ENCODE measurements at regions not wholly inside any gene's neighbourhood (a gene's known extent, or its start where the extent isn't known, plus 50 kb on each side); places are given as distances from the start of the nearest gene placed in this dataset.

DNA sequence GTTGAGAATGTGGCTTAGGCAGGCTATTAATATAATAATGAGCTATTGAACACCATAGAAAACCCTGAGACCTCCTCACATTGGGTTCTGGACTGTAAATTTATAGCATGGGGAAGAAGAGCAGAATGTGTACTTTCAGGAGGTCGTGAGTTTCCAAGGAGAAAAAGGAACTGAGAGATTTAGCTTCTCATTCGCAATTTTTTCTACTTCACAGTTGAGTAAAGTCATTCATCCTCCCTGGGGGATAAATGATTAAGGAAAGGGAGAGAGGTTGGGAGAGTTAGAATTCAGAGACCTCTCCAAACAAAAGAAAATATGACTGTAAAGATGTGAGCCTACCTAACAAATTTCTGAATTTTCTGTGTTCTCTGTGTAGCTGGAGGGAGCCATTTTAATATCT is 205.8 kb upstream of the CYRIA start:
- Histone ChIP-seq H3K27ac (ENCODE audit: low read length) (no peak overlapping the region), H4K20me1 (ENCODE audit: insufficient read depth, low read length) (no peaks in the 10 kb centered on the region), H3K4me1 (ENCODE audit: low read length) (peaks cover 14% of the 10 kb centered on the region), H3K36me3 (replicated peaks; ENCODE audit: low read depth, low read length) (no peaks in the 10 kb centered on the region), H3K4me3 (ENCODE audit: low read length) (no peak overlapping the region), H2AFZ (ENCODE audit: low read depth, low read length) (no peak overlapping the region), H3K4me2 (ENCODE audit: low read length) (peak overlapping the region; percentile 25), H3K9ac (ENCODE audit: low read length) (no peak overlapping the region), H3K9me3 (ENCODE audit: insufficient read depth, low read length) (no peaks in the 10 kb centered on the region), H3K27me3 (ENCODE audit: low read depth, low read length) (peaks cover 4% of the 10 kb centered on the region; the same call in 1 of the 2 replicates), H3K79me2 (ENCODE audit: low read length) (no peaks in the 10 kb centered on the region)
- TF ChIP-seq EZH2phosphoT487 (IDR thresholded peaks at IDR 0.05; ENCODE audit: low read depth): no peak
- TF ChIP-seq, protein P1, sequence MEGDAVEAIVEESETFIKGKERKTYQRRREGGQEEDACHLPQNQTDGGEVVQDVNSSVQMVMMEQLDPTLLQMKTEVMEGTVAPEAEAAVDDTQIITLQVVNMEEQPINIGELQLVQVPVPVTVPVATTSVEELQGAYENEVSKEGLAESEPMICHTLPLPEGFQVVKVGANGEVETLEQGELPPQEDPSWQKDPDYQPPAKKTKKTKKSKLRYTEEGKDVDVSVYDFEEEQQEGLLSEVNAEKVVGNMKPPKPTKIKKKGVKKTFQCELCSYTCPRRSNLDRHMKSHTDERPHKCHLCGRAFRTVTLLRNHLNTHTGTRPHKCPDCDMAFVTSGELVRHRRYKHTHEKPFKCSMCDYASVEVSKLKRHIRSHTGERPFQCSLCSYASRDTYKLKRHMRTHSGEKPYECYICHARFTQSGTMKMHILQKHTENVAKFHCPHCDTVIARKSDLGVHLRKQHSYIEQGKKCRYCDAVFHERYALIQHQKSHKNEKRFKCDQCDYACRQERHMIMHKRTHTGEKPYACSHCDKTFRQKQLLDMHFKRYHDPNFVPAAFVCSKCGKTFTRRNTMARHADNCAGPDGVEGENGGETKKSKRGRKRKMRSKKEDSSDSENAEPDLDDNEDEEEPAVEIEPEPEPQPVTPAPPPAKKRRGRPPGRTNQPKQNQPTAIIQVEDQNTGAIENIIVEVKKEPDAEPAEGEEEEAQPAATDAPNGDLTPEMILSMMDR (IDR thresholded peaks at IDR 0.05; ENCODE audit: low read depth, low read length): no peak

DNA sequence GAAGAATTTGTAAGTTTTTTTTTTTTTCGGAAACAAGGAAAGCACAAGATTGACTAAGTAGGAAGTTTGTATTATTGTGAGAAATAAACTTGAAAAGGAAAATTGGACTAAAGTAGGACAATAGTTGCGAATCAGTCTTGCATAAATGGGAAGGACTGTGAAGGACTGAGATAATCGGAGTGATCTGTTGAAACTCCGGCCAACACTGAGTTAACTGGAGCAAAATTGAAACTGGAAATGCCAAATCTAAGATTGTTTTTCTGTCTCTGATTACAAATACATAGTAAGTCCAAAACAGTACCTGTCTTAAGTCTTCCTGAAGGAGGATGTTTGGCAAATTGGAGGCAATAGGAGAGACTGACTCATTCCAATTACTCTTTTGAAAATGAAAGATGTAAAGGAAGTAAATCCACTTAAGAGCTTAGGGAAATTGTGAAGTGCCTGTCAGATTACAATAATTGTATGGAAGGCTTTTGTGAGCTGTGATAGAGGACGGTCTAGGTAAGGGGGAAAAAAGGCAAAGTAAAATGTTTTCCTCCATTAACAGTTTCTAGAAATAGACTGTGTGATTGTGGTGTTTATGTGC is 204.9 kb upstream of the CYRIA start:
- no peak overlapping the region for H3K4me2 ChIP-seq (ENCODE audit: low read length)
- H3K27ac ChIP-seq (ENCODE audit: low read length): no peak overlapping the region
- no peaks in the 10 kb centered on the region for H4K20me1 ChIP-seq (ENCODE audit: insufficient read depth, low read length)
- TF ChIP-seq, protein P1 (IDR thresholded peaks at IDR 0.05; ENCODE audit: low read depth, low read length): no peak
- no peak for TF ChIP-seq EZH2phosphoT487 (IDR thresholded peaks at IDR 0.05; ENCODE audit: low read depth)
- H3K36me3 ChIP-seq (replicated peaks; ENCODE audit: low read depth, low read length): no peaks in the 10 kb centered on the region
- no peak overlapping the region for H2AFZ ChIP-seq (ENCODE audit: low read depth, low read length)
- H3K4me3 ChIP-seq (ENCODE audit: low read length): no peak overlapping the region
- no peak overlapping the region for H3K9ac ChIP-seq (ENCODE audit: low read length)
- no peaks in the 10 kb centered on the region for H3K9me3 ChIP-seq (ENCODE audit: insufficient read depth, low read length)
- H3K79me2 ChIP-seq (ENCODE audit: low read length): no peaks in the 10 kb centered on the region
- peaks cover 14% of the 10 kb centered on the region for H3K4me1 ChIP-seq (ENCODE audit: low read length)
- peaks cover 4% of the 10 kb centered on the region; the same call in 1 of the 2 replicates for H3K27me3 ChIP-seq (ENCODE audit: low read depth, low read length)

DNA sequence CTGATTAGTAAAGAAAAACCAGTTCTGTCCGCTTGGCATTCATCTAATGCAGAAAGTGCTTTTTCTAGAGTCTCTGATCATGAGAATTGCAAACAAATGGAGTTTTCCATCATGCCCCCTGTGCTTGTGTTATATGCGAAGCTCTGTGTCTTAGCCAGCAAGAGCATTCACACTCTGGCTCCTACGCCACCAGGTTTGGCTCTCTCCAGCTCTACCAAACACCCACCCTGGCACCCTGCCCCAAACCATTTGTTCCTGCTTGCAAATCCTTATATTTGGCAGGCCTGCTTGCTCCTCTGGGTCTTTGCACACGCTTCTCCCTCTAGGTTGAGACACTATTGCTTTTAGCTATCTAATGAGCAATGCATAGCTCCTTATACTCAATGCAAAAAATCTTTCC is 204.1 kb upstream of the CYRIA start:
- no peaks in the 10 kb centered on the region for H3K79me2 ChIP-seq (ENCODE audit: low read length)
- H3K4me2 ChIP-seq (ENCODE audit: low read length): no peak overlapping the region
- no peak overlapping the region for H3K9ac ChIP-seq (ENCODE audit: low read length)
- H3K9me3 ChIP-seq (ENCODE audit: insufficient read depth, low read length): no peaks in the 10 kb centered on the region
- no peak overlapping the region for H3K27ac ChIP-seq (ENCODE audit: low read length)
- TF ChIP-seq EZH2phosphoT487 (IDR thresholded peaks at IDR 0.05; ENCODE audit: low read depth): no peak
- TF ChIP-seq, protein P1 (IDR thresholded peaks at IDR 0.05; ENCODE audit: low read depth, low read length): no peak
- peaks cover 14% of the 10 kb centered on the region for H3K4me1 ChIP-seq (ENCODE audit: low read length)
- no peaks in the 10 kb centered on the region for H4K20me1 ChIP-seq (ENCODE audit: insufficient read depth, low read length)
- H3K4me3 ChIP-seq (ENCODE audit: low read length): no peak overlapping the region
- peaks cover 4% of the 10 kb centered on the region; the same call in 1 of the 2 replicates for H3K27me3 ChIP-seq (ENCODE audit: low read depth, low read length)
- H3K36me3 ChIP-seq (replicated peaks; ENCODE audit: low read depth, low read length): no peaks in the 10 kb centered on the region
- H2AFZ ChIP-seq (ENCODE audit: low read depth, low read length): no peak overlapping the region

DNA sequence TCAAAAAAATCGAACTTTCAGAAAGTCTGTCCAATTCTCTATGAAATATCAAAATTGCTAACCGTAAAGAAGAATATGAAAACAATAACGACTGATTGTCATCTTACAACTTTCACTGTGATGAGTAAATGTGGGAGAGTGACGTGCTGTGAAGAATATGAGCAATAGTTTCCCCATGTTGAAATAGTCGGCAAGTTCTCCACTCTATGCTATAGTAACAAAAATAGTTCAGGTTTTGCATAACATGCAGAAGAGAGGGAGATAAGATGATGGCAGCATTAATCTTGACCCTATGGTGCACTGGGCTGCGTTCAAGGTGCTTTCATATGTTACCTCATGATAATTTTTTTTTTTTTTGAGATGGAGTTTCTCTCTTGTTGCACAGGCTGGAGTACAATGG is 196.8 kb upstream of the CYRIA start:
- Histone ChIP-seq H3K27me3 (ENCODE audit: low read depth, low read length) (no peaks in the 10 kb centered on the region), H3K4me2 (ENCODE audit: low read length) (0 out of 2 replicates have a peak overlapping the region, but pooled peaks have one; percentile 16), H4K20me1 (ENCODE audit: insufficient read depth, low read length) (no peaks in the 10 kb centered on the region), H3K9me3 (ENCODE audit: insufficient read depth, low read length) (no peaks in the 10 kb centered on the region), H3K4me3 (ENCODE audit: low read length) (no peak overlapping the region), H3K4me1 (ENCODE audit: low read length) (peaks cover 13% of the 10 kb centered on the region), H3K9ac (ENCODE audit: low read length) (no peak overlapping the region), H3K79me2 (ENCODE audit: low read length) (no peaks in the 10 kb centered on the region), H3K36me3 (replicated peaks; ENCODE audit: low read depth, low read length) (no peaks in the 10 kb centered on the region), H2AFZ (ENCODE audit: low read depth, low read length) (no peak overlapping the region), H3K27ac (ENCODE audit: low read length) (no peak overlapping the region)
- TF ChIP-seq EZH2phosphoT487 (IDR thresholded peaks at IDR 0.05; ENCODE audit: low read depth): no peak
- TF ChIP-seq, protein P1 (IDR thresholded peaks at IDR 0.05; ENCODE audit: low read depth, low read length): no peak
